Upper lobe of left lung (tissue), 6 donors: ENCODE measurements at regions not wholly inside any gene's neighbourhood (a gene's known extent, or its start where the extent isn't known, plus 50 kb on each side); places are given as distances from the start of the nearest gene placed in this dataset.

Experiments
- ATAC-seq, 2 donors: fragments of 200-7000 bp; cut with Tn5 transposase; one replicate each; pipeline ENCODE4 v1.9.1; 2022; ENCODE audit warnings: mild to moderate bottlenecking in 2 of 2, moderate library complexity in 2 of 2; ENCODE audit not compliant: low FRiP score in 2 of 2
- DNase-seq, 2 donors: peaks; one replicate each; pipeline ENCODE4 v3.0.0-alpha.2; 2019 to 2020
- H3K27ac ChIP-seq, 4 donors: fragments of 200-600 bp; sonication (generic); one replicate each; pipeline ENCODE4 v1.5.1; 2016 to 2019
- H3K27me3 ChIP-seq, 4 donors: fragments of 200-600 bp; sonication (generic); one replicate each; pipeline ENCODE4 v1.5.1; 2017 to 2019
- H3K36me3 ChIP-seq, 4 donors: fragments of 200-600 bp; sonication (generic); one replicate each; pipeline ENCODE4 v1.5.1; 2016 to 2019
- H3K4me1 ChIP-seq, 4 donors: fragments of 200-600 bp; sonication (generic); one replicate each; pipeline ENCODE4 v1.5.1; 2018 to 2019
- H3K4me3 ChIP-seq, 4 donors: fragments of 200-600 bp; sonication (generic); one replicate each; pipeline ENCODE4 v1.5.1; 2017 to 2019; ENCODE audit warnings: mild to moderate bottlenecking in 2 of 4, moderate library complexity in 1 of 4
- H3K9me3 ChIP-seq, 4 donors: fragments of 200-600 bp; sonication (generic); one replicate each; pipeline ENCODE4 v1.5.1; 2018 to 2019
- CTCF ChIP-seq, 6 experiments: fragments of 450-650 bp in 4 of 6; fragments of 200-600 bp in 2 of 6; sonication (generic) in 2 of 6; IDR thresholded peaks; one replicate each; pipeline ENCODE4 v1.5.1; 2016 to 2019; ENCODE audit warnings: antibody characterized with exemption in 6 of 6
- EP300 ChIP-seq, 4 donors: sonication (generic); formaldehyde crosslinking; IDR thresholded peaks; one replicate each; pipeline ENCODE4 v1.5.1; 2017; ENCODE audit warnings: antibody characterized with exemption in 4 of 4, control low read depth in 2 of 4
- POLR2A ChIP-seq, 4 donors: fragments of 450-650 bp; IDR thresholded peaks; one replicate each; pipeline ENCODE4 v1.5.1; 2016 to 2017; ENCODE audit warnings: antibody characterized with exemption in 4 of 4, mild to moderate bottlenecking in 2 of 4
- POLR2AphosphoS5 ChIP-seq, 2 donors: sonication (generic); formaldehyde crosslinking; IDR thresholded peaks; one replicate each; pipeline ENCODE4 v1.5.1; 2017; ENCODE audit warnings: antibody characterized with exemption in 2 of 2
- WGBS, 2 donors: methylation state at CpG; one replicate each; pipeline ENCODE4 v1.1.5; 2017 to 2018; 5-methylcytosine and 5-hydroxymethylcytosine counted together
- donor health status: DM: no; HTN: no; CAD: no; lungs with moderate emphysema.
- donor health status: DM: no; HTN: yes; CAD: no; lungs with severe emphysema.

- Histone ChIP-seq H3K4me1 (no peaks in the 10 kb centered on the region), H3K36me3 (no peaks in the 10 kb centered on the region), H3K27ac (no peak overlapping the region), H3K4me3 (no peak overlapping the region), H3K27me3 (no peaks in the 10 kb centered on the region), H3K9me3 (no peaks in the 10 kb centered on the region)
- no peak for DNase-seq
- WGBS, 2 donors, result 89 to 93% methylated on average over 4 of the region's 4 CpGs
- no peak for TF ChIP-seq CTCF (IDR thresholded peaks at IDR 0.05)
- no peak for ATAC-seq
Measured at GRCh38 chr6:121853686-121854085, 418.2 kb downstream of the GJA1 start.

DNA sequence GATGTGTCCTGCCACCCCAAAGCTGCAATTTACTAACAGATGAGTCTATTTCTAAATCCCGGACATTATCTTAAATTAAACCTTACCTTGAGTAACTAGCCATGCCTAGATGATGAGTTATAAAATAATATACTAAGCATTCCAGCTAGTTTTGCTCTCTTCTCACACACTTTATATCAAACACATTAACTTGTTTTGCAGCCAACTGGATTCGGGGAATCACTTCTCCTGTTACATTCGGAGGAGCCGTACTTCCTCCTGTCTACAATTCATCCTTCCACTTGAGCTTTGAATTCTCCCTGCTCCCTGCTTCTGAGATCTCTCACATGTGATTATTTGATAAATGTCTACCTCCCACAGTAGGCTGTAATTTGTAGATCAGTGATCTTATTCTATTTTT lies 420.1 kb downstream of the GJA1 start:
- WGBS, 2 donors, result 79 to 89% methylated on average over 4 of the region's 4 CpGs
- Histone ChIP-seq H3K9me3 (no peaks in the 10 kb centered on the region), H3K36me3 (no peaks in the 10 kb centered on the region), H3K27ac (no peak overlapping the region), H3K4me1 (no peaks in the 10 kb centered on the region), H3K27me3 (no peaks in the 10 kb centered on the region), H3K4me3 (no peak overlapping the region)
- TF ChIP-seq POLR2A (IDR thresholded peaks at IDR 0.05) (no peak), EP300 (IDR thresholded peaks at IDR 0.05) (no peak), CTCF (IDR thresholded peaks at IDR 0.05) (no peak), POLR2AphosphoS5 (IDR thresholded peaks at IDR 0.05) (no peak)
- DNase-seq, result no peak
- no peak for ATAC-seq

DNA sequence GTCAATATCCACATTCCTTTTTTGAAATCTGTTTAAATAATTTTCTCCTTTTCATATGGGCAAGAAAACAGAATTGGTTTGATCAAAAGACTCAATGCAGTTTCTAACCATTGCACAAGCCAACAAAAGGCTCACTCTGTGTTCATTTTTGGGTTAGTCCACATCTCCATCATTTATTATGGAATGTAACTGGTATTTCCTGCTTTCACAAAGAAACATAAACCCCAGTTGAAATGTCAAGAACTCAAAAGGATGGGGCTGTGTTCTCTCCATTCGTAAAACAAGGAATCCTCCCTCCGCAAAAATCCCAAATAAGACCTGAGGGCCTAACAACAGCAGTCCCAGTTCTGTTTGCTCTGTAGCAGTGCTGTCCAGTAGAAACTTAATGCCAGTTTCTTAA lies 420.9 kb downstream of the GJA1 start:
- ATAC-seq, result no peak

DNA sequence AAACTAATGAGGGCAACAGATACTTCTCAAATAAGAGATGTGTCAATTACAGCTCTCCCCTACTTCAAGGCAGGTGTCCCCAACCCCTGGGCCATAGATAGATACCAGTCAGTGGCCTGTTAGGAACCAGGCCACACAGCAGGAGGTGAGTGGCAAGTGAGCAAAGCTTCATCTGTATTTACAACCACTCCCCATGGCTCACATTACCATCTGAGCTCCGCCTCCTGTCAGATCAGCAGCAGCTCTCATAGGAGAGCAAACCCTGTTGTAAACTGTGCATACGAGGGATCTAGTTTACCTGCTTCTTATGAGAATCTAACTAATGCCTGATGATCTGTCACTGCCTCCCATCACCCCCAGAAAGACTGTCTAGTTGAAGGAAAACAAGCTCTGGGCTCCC lies 422.1 kb downstream of the GJA1 start:
- Histone ChIP-seq H3K27ac (no peak overlapping the region), H3K27me3 (no peaks in the 10 kb centered on the region), H3K36me3 (no peaks in the 10 kb centered on the region), H3K9me3 (peaks cover 0 to 3% (median 0%) of the 10 kb centered on the region in 4 donors), H3K4me3 (no peak overlapping the region), H3K4me1 (no peaks in the 10 kb centered on the region)
- TF ChIP-seq CTCF (IDR thresholded peaks at IDR 0.05), result no peak
- TF ChIP-seq EP300 (IDR thresholded peaks at IDR 0.05), result no peak
- no peak for TF ChIP-seq POLR2A (IDR thresholded peaks at IDR 0.05)
- 75 to 80% methylated on average over 2 of the region's 2 CpGs for WGBS, 2 donors
- DNase-seq (no peak), ATAC-seq (no peak)

More for the DNA sequence above, 420.9 kb downstream of the GJA1 start:
- no peak for DNase-seq
- H3K36me3 ChIP-seq, result no peaks in the 10 kb centered on the region
- no peaks in the 10 kb centered on the region for H3K27me3 ChIP-seq
- TF ChIP-seq CTCF (IDR thresholded peaks at IDR 0.05) (no peak), POLR2A (IDR thresholded peaks at IDR 0.05) (no peak), EP300 (IDR thresholded peaks at IDR 0.05) (no peak), POLR2AphosphoS5 (IDR thresholded peaks at IDR 0.05) (no peak)
- H3K27ac ChIP-seq, result no peak overlapping the region
- no peak overlapping the region for H3K4me3 ChIP-seq
- no peaks in the 10 kb centered on the region for H3K9me3 ChIP-seq
- H3K4me1 ChIP-seq, result no peaks in the 10 kb centered on the region
- 72% methylated on average over 2 of the region's 2 CpGs for whole genome bisulfite sequencing, 2 donors

DNA sequence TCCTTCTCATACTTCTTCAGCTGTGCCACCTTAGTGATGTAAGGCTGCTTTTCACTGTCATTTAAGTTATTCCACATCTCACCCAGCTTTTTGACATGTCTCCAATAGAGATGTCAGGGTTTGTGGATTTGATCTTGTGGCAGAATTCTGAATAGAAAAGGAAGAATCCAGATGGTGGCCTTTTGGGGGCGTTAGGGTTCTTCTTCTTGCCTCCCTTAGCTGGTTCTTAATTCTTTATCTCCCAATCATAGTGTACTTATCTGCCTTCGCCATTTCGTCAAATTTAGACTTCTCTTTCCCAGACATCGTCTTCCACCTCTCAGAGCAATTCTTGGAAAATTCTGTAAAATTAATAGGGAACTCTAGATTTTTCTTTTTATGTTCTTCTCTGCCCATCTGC lies 422.9 kb downstream of the GJA1 start:
- Histone ChIP-seq H3K4me3 (no peak overlapping the region), H3K27me3 (no peaks in the 10 kb centered on the region), H3K27ac (no peak overlapping the region), H3K4me1 (no peaks in the 10 kb centered on the region), H3K9me3 (peaks cover 0 to 3% (median 0%) of the 10 kb centered on the region in 4 donors), H3K36me3 (no peaks in the 10 kb centered on the region)
- DNase-seq (no peak), ATAC-seq (no peak)
- TF ChIP-seq EP300 (IDR thresholded peaks at IDR 0.05) (no peak), POLR2AphosphoS5 (IDR thresholded peaks at IDR 0.05) (no peak), CTCF (IDR thresholded peaks at IDR 0.05) (no peak), POLR2A (IDR thresholded peaks at IDR 0.05) (no peak)
- 88 to 93% methylated on average over 4 of the region's 4 CpGs for WGBS, 2 donors
